HG03045 (cell line): ENCODE measurements at regions not wholly inside any gene's neighbourhood (a gene's known extent, or its start where the extent isn't known, plus 50 kb on each side); places are given as distances from the start of the nearest gene placed in this dataset.
"Not testable (repeated sequence)": the region's sequence is repeated elsewhere in the genome, so short reads cannot be mapped to it uniquely, and the experiment has no call there.

ENCODE experiments used
- ATAC-seq: cut with Tn5 transposase; IDR thresholded peaks from one replicate; pipeline ENCODE4 v1.9.1; 2021; ENCODE audit warnings: mild to moderate bottlenecking, moderate library complexity; ENCODE audit not compliant: unreplicated experiment

- ATAC-seq: no peak
Measured at GRCh38 chr18:51248685-51249084, 51.2 kb upstream of the MEX3C start.

DNA sequence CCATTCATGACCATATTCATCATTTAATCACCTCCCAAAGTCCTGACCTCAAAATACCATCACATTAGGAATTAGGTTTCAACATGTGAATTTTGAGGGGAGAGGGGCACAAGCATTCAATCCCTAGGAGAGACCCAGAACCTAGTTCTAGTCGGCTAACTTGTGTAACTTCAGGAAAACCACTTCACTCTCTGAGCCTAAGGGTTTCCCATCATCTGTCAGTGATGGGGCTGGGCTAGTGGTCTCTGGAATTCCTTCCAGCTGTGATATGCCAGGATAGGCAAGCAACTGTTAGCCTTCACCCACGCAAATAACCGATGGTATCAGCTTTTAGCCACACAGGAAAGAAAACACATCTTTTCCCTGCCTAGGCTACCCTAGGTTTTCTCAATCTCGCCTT, 52.5 kb upstream of the MEX3C start:
- no peak for ATAC-seq

DNA sequence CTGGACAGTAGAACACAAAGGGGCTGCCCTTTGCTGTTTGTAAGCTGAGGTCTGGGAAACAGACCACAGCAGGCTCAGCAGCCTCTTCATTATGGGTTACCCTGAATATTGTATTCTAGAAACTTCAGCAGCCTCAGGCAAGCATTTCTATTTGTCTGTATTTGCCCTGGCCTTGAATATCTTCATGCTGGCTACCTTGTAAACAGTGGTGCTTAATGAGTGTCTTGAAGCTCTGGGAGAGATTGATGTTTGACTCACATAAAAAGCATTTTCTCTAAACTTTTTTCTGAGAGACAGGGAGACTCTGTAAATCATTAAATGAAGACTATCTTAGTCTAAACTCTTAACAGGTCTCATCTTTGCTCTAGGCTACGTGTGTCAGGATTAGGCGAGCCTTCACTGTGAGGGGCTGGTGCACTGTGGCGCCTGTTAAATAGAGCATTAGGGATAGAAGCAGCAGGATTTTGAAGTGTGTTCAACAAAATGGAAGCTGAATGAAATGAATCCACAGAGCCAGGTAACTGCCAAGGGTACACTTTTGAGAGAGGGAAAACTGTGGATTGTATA, 53.1 kb upstream of the MEX3C start:
- ATAC-seq: no peak

- peak; percentile 95 for ATAC-seq
Measured at GRCh38 chr18:51251625-51252024, 54.1 kb upstream of the MEX3C start.

DNA sequence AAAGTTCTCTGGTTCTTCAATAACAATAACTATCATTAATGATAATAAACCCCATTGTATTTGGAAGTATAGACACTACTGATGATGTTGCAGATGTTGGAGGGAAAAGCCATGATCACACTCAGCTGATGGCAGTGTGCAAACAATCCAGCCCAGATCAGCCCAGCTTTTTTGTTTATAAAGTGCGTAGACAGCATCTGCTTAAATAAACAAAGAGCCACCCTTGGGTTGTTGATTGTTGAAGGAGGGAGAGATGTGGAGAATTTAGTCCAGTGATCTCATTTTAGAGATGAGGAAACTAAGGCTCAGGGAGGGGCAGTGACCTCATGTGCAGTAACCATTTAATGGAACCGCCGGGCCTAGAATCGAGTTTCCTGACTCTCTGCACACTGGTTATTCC, 56.0 kb upstream of the MEX3C start:
- ATAC-seq: no peak

- ATAC-seq: no peak
Measured at GRCh38 chr18:51255693-51256092, 58.2 kb upstream of the MEX3C start.

DNA sequence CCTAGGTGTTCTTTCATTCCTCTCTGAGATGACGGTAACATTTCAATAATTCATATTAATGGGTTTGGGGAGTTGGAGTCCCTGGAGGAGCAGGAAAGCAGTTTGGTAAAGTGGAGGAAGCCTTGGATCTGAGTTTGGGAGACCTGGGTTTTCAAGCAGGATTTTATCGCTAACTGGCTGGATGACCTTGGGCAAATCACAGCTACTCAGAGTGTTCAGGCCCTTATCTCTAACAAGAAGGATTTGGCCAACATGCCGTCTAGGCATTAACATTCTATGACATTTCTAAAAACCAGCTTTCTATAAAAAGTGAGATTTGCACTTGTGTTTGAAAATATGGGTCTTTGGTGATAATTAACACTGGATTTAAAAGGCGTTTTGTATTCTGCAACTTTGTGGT, 59.7 kb upstream of the MEX3C start:
- no peak for ATAC-seq

DNA sequence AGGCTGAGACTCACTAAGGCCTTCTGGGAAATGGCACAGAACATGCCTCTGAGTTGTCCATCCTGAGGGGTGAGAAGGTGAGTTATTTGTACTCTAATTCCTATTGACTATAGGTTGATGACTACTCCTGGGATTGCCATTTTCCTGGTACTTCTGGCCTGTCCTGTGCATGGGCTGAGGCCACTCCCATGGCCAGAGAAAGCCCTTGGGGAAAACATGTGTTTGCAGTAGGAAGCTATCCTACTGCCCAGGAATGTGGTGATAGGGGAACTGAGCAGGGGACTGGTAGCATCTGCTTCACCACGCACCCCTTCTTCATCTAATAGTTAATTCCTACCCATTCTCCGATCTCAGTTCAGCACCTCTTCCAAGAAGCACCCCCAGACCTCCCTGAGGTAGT, 62.6 kb upstream of the MEX3C start:
- no peak for ATAC-seq

DNA sequence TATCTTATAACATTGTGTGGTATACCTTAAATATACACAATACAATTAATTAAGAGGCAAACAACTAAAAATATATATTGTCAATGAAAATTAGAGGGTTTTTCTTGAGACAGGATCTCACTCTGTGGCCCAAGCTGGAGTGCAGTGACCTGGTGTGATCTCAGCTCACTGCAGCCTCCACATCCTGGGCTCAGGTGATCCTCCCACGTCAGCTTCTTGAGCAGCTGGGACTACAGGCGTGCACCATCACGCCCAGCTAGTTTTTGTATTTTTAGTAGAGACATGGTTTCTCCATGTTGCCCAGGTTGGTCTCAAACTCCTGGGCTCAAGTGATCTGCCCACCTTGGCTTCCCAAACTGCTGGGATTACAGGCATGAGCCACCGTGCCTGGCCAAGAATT, 68.6 kb upstream of the MEX3C start:
- ATAC-seq: not testable (repeated sequence)

- no peak for ATAC-seq
Measured at GRCh38 chr18:51266773-51267172, 69.3 kb upstream of the MEX3C start.

- no peak for ATAC-seq
Measured at GRCh38 chr18:51273437-51273836, 76.0 kb upstream of the MEX3C start.

DNA sequence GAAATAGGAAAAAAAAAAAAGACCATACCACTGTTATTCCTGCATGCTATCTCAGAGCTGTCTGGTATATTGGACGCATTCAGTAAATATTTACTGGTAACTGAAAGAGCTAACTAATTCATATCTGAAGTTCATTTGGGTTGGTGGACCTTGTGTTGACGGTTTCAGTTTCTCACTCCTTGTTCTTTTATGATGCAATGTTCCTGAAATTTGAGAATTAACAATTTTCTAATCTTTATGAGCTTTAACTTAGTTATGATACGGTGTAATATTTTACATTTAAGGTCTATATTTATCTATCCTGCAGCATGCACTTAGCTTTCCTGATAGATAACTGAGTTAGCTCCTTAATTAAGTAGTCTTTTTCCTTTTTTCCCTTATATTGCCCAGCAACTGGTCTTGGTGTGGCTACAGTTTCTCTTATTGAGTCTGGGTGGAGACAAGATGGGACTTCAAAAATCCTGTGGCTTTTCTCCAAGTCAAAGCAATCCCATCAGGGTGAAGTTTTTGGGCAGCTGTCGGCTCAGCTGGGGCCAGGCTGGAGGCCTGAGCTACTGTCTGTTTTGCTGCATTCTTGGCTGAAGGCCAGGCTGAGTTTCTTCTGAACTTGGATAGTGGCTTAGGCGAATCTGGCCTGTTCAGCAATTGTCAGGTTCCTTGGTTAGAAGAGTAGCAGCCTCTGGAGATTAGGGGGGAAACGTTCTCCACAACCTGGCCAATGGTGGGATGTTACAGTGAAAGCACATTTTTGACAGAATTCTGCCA, 78.4 kb upstream of the MEX3C start:
- ATAC-seq: no peak

DNA sequence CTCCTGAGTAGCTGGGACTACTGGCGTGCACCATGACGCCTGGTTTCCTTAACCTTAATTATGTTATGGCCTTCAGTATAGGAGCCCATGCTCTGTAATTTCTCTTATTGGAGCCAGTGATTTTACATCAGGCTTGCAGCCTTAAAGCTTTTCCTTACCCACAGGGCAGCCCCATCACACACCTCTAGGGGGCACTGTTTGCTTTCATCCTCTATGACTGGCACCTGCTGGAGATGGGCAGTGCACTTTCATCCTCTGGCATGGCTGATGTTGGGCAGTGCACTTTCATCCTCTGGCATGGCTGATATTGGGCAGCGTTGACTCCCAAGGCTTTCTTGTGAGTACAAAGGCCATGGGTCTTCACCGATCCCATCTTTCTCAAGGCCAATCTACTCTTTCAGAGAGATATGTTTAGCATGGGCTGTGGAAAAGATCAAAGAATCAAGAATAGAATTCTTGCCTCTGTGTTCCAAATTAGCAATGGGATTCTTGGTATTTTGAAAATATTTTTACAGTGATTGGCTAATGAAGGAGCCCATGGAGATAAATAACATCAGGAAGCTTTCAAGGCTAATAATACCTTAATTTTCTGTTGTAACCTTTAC, 80.7 kb upstream of the MEX3C start:
- no peak for ATAC-seq

DNA sequence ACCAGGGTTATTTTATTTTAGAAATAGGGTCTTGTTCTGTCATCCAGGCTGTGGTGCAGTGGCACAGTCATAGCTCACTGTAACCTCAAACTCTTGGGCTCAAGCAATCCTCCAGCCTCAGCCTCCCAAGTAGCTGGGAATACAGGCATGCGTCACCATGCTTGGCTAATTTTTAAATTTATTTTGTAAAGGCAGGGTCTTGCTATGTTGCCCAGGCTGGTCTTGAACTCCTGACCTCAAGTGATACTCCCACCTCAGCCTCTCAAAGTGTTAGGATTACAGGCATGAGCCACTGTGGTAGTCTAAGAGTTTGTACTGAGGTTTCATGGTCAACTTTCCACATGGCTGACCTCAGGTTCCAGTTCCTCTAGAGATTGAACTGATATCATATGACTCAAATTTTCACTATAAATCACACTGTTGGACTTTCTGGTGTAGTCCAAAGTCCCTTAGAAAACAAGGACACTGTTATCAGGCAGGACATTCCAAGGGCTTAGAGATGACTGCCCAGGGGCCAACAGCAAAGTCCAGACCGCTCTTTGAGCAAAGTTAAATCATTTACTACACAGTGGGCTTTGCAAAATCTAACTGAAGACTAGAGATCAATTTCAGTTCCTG, 82.0 kb upstream of the MEX3C start:
- no peak for ATAC-seq

GRCh38 chr18:51287818-51288508, 90.5 kb upstream of the MEX3C start:
- no peak for ATAC-seq

GRCh38 chr18:51288582-51288981, 91.1 kb upstream of the MEX3C start:
- no peak for ATAC-seq

GRCh38 chr18:51290860-51291259, 93.4 kb upstream of the MEX3C start:
- ATAC-seq: no peak

DNA sequence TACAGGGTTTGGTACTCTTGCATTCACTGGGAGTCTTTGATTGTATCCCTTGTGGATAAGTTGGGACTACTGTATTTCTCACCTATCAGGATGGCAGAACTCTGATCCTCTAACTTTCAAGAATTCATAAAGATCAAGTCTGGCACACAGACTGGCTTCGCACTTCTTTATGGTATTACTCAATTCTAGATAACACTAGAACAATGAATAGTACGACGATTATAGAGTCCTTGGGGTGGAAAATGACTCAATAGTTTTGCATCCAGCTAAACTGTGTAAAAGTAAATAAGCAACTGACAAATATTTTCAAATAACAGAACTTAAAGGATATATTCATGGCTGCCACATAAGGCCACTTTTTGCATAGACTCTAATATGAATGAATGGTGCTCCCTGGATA, 103.4 kb upstream of the MEX3C start:
- no peak for ATAC-seq

DNA sequence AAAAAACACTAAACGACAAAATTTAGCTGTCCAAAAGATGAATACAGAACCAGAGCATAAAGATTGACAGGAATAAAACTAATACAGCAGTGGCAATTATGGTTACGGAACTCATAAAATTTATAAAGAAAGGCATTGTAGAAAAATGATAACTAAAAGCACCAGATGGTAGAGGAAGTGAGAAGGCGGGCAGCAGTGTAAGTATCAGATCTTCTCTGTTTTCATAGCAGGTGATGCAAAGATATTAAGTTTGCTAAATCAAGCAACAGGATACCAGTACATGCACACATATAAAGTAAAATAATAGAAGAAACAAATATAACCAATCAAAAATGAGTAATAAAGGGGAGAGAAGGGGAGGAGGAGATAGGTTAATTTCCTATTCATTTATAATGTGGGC, 103.9 kb upstream of the MEX3C start:
- ATAC-seq: no peak

DNA sequence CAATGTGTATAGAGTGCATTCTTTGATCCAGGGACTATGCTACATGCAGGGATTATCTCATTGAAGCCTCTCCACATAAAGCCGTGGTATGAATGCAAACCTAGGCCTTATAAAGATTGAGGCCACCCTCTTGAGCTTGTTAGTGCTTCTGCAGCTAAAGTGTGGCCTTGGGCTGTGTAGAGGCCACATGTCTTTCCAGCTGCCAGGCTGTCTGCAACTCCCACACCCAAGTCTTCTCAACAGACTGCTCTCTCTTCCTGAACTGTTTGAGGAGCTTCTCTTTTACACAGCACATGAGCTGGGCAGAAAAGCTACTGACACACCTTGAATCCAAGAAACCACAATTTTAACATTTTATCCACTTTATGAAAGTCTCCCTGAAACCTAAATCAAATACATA, 119.2 kb upstream of the MEX3C start:
- ATAC-seq: no peak

GRCh38 chr18:51321696-51322095, 124.2 kb upstream of the MEX3C start:
- ATAC-seq: no peak
